HCT116 (cell line): ENCODE measurements at regions not wholly inside any gene's neighbourhood (a gene's known extent, or its start where the extent isn't known, plus 50 kb on each side); places are given as distances from the start of the nearest gene placed in this dataset.

Experiments
- ATAC-seq: fragments of 200-7000 bp; cut with Tn5 transposase; 2 replicates; pipeline ENCODE4 v1.9.1; 2020; ENCODE audit warnings: mild to moderate bottlenecking, moderate library complexity
- BruUV-seq: library from RNA; stranded (reverse); fragments of 400-500 nt; replicated peaks from 2 replicates; lab custom pipeline; 2021; lab: Mats Ljungman, UMichigan
- CTCF ChIA-PET: fragments of 300-600 bp; sonication (Branson Sonifier 250); formaldehyde crosslinking; loops from one replicate; lab custom pipeline; 2021; ENCODE audit warnings: antibody characterized with exemption; lab: Charles Lee
- POLR2A ChIA-PET: fragments of 300-600, 350-600 bp; sonication (Branson Sonifier 250); formaldehyde crosslinking; loops from one replicate; lab custom pipeline; 2021; ENCODE audit warnings: antibody characterized with exemption; lab: Charles Lee
- RAD21 ChIA-PET, 2 experiments: fragments of 300-600 bp; sonication (Branson Sonifier 250); formaldehyde crosslinking; loops; one replicate each; lab custom pipeline; 2023; ENCODE audit warnings: low total read pairs in 2 of 2; ENCODE audit not compliant: uncharacterized antibody in 2 of 2, unreplicated experiment in 2 of 2, low non-redundant PET in 1 of 2; lab: Charles Lee
- DNase-seq: peaks from one replicate; pipeline ENCODE4 v3.0.0-alpha.2; 2010; ENCODE audit warnings: low read depth, low spot score
- H2AFZ ChIP-seq: fragments of 200-600 bp; shearing (Covaris generic), sonication (generic); 2 replicates; pipeline ENCODE4 v1.6.1; 2017; ENCODE audit warnings: low read depth, mixed run types, mixed read lengths, antibody characterized with exemption, low read length; ENCODE audit not compliant: poor library complexity, severe bottlenecking
- H3K27ac ChIP-seq: 2 replicates; pipeline ENCODE4 v1.5.1; 2012; ENCODE audit warnings: low read depth, low read length
- H3K27me3 ChIP-seq: fragments of 200-600 bp; sonication (generic); 2 replicates; pipeline ENCODE4 v1.6.1; 2016; ENCODE audit warnings: mixed run types, low read length, mixed read lengths; ENCODE audit not compliant: insufficient read depth
- H3K36me3 ChIP-seq, 2 experiments: fragments of 200-500 bp in 1 of 2; fragments of 200-600 bp in 1 of 2; sonication (Bioruptor generic) in 1 of 2; sonication (generic) in 1 of 2; 2 replicates each; pipeline versions ENCODE4 v1.5.1 to v1.6.1; 2014 to 2016; ENCODE audit warnings: low read length in 2 of 2, inconsistent platforms in 1 of 2, mixed read lengths in 1 of 2, mixed run types in 1 of 2; ENCODE audit not compliant: insufficient read depth in 2 of 2, control insufficient read depth in 1 of 2
- H3K4me1 ChIP-seq, 2 experiments: fragments of 200-600 bp in 1 of 2; sonication (generic) in 1 of 2; 2 replicates each; pipeline versions ENCODE4 v1.5.1 to v1.6.1; 2012 to 2017; ENCODE audit warnings: low read length in 2 of 2, inconsistent platforms in 1 of 2, mild to moderate bottlenecking in 1 of 2, mixed read lengths in 1 of 2, mixed run types in 1 of 2, moderate library complexity in 1 of 2; ENCODE audit not compliant: insufficient read depth in 2 of 2, control insufficient read depth in 1 of 2
- H3K4me2 ChIP-seq: fragments of 200-600 bp; sonication (generic); 2 replicates; pipeline ENCODE4 v1.6.1; 2017; ENCODE audit warnings: mixed run types, low read length, mixed read lengths
- H3K4me3 ChIP-seq, 2 experiments: fragments of 200-600 bp in 1 of 2; sonication (generic) in 1 of 2; replicated peaks in 1 of 2; 2 replicates each; pipeline ENCODE4 v1.5.1; 2011 to 2016; ENCODE audit warnings: low read length in 2 of 2, control low read depth in 1 of 2, low read depth in 1 of 2, mild to moderate bottlenecking in 1 of 2, mixed read lengths in 1 of 2, mixed run types in 1 of 2
- H3K79me2 ChIP-seq: fragments of 200-600 bp; sonication (generic); 2 replicates; pipeline ENCODE4 v1.6.1; 2017; ENCODE audit warnings: mild to moderate bottlenecking, mixed run types, low read length, moderate library complexity, mixed read lengths; ENCODE audit not compliant: insufficient read depth
- H3K9ac ChIP-seq: fragments of 200-600 bp; sonication (generic); 2 replicates; pipeline ENCODE4 v1.6.1; 2016; ENCODE audit warnings: low read length, mixed read lengths
- H3K9me2 ChIP-seq: fragments of 200-600 bp; sonication (generic), shearing (Covaris generic); 2 replicates; pipeline ENCODE4 v1.6.1; 2017; ENCODE audit warnings: mixed run types, mild to moderate bottlenecking, moderate library complexity; ENCODE audit not compliant: insufficient read depth
- H3K9me3 ChIP-seq, 2 experiments: fragments of 200-500 bp in 1 of 2; fragments of 200-600 bp in 1 of 2; sonication (Bioruptor generic) in 1 of 2; sonication (generic) in 1 of 2; 2 replicates each; pipeline ENCODE4 v1.6.1; 2014 to 2017; ENCODE audit warnings: low read length in 2 of 2, mixed read lengths in 2 of 2, inconsistent platforms in 1 of 2, low read depth in 1 of 2, mild to moderate bottlenecking in 1 of 2, mixed run types in 1 of 2, moderate library complexity in 1 of 2; ENCODE audit not compliant: control insufficient read depth in 1 of 2, insufficient read depth in 1 of 2
- H4K20me1 ChIP-seq: fragments of 200-600 bp; sonication (generic), shearing (Covaris generic); 2 replicates; pipeline ENCODE4 v1.6.1; 2017; ENCODE audit warnings: mixed run types, mild to moderate bottlenecking, moderate library complexity; ENCODE audit not compliant: insufficient read depth
- CBX3 ChIP-seq: IDR thresholded peaks from 2 replicates; pipeline ENCODE4 v1.6.1; 2012; ENCODE audit warnings: low read depth
- EGR1 ChIP-seq: IDR thresholded peaks from 2 replicates; pipeline ENCODE4 v1.6.1; 2012; ENCODE audit warnings: low read depth
- ELF1 ChIP-seq: IDR thresholded peaks from 2 replicates; pipeline ENCODE4 v1.6.1; 2012; ENCODE audit warnings: low read depth, borderline replicate concordance
- EZH2phosphoT487 ChIP-seq: fragments of 200-600 bp; IDR thresholded peaks from 2 replicates; pipeline ENCODE4 v1.6.1; 2018; ENCODE audit warnings: antibody characterized with exemption, borderline replicate concordance
- FOSL1 ChIP-seq: IDR thresholded peaks from 2 replicates; pipeline ENCODE4 v1.6.1; 2012; ENCODE audit warnings: low read depth
- MAX ChIP-seq: IDR thresholded peaks from 2 replicates; pipeline ENCODE4 v1.6.1; 2012
- POLR2AphosphoS5 ChIP-seq: IDR thresholded peaks from 2 replicates; pipeline ENCODE4 v1.6.1; 2011; ENCODE audit warnings: mild to moderate bottlenecking, low read depth, low read length, moderate library complexity
- SP1 ChIP-seq: IDR thresholded peaks from 2 replicates; pipeline ENCODE4 v1.6.1; 2012; ENCODE audit warnings: low read depth
- SRF ChIP-seq: IDR thresholded peaks from 2 replicates; pipeline ENCODE4 v1.6.1; 2012; ENCODE audit warnings: low read depth
- YY1 ChIP-seq: IDR thresholded peaks from 2 replicates; pipeline ENCODE4 v1.6.1; 2011; ENCODE audit warnings: low read length, low read depth, moderate library complexity, mild to moderate bottlenecking; ENCODE audit not compliant: insufficient replicate concordance; ENCODE audit errors: extremely low read depth
- ZBTB33 ChIP-seq: IDR thresholded peaks from 2 replicates; pipeline ENCODE4 v1.6.1; 2011; ENCODE audit warnings: mild to moderate bottlenecking, low read length, moderate library complexity; ENCODE audit not compliant: insufficient replicate concordance; ENCODE audit errors: extremely low read depth
- ZFX ChIP-seq: fragments of 450-650 bp; IDR thresholded peaks from 2 replicates; pipeline ENCODE4 v1.6.1; 2017
- ZNF274 ChIP-seq: fragments of 200-500 bp; sonication (Bioruptor generic); IDR thresholded peaks from 2 replicates; pipeline ENCODE4 v1.6.1; 2014; ENCODE audit warnings: mild to moderate bottlenecking, low read depth, low read length, inconsistent platforms
- intact Hi-C: fragments of 100-400 bp; cut with micrococcal nuclease; formaldehyde crosslinking; loops from 2 replicates; pipeline ENCODE4 v1.10.0; 2022
- TF ChIP-seq, protein P1 (sequence below): IDR thresholded peaks from 2 replicates; pipeline ENCODE4 v1.6.1; 2012
- TF ChIP-seq, protein P2 (sequence below), 3 experiments: fragments of 200-600 bp in 1 of 3; sonication (generic) in 1 of 3; IDR thresholded peaks in 2 of 3; conservative IDR thresholded peaks in 1 of 3; 2 replicates each; pipeline ENCODE4 v1.5.1; 2012 to 2017; ENCODE audit warnings: low read depth in 2 of 3, low read length in 2 of 3, antibody characterized with exemption in 1 of 3, borderline replicate concordance in 1 of 3, control low read depth in 1 of 3, mild to moderate bottlenecking in 1 of 3, mixed read lengths in 1 of 3, mixed run types in 1 of 3, moderate library complexity in 1 of 3; ENCODE audit not compliant: insufficient read depth in 1 of 3
- TF ChIP-seq, protein P3 (sequence below): IDR thresholded peaks from 2 replicates; pipeline ENCODE4 v1.6.1; 2012; ENCODE audit warnings: low read depth

DNA sequence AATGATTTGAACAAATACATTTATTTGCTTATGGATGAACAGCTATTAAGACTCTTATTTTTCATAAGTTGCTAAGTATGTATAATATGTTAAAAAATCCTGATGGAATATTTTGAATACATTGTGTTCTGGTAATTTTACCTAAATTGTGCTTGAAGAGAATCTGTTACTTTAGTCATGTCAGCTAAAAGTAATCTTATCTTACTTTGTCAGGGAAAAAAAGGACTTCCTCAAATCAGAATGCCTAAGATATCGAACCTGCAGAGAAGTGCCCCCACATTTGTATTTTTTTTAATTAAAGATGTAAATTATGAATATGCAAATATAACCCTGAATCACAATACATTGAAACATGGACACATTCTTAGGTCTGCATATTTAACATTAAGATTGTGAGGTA lies 1331.7 kb downstream of the MRPL39 start:
- H3K9me3 ChIP-seq: peaks cover 18 to 19% of the 10 kb centered on the region in 2 experiments; a peak in 2 of 4 replicates
- no peaks in the 10 kb centered on the region for H3K36me3 ChIP-seq
- H3K27ac ChIP-seq: no peak overlapping the region
- no TSS peak for BruUV-seq
- ATAC-seq (no peak), DNase-seq (no peak)
- no peak overlapping the region for H3K4me2 ChIP-seq
- ChIA-PET RAD21 (no interaction called here), POLR2A (no interaction called here), CTCF (no interaction called here)
- intact Hi-C loops: no loop called here
- H3K27me3 ChIP-seq: no peaks in the 10 kb centered on the region
- no peaks in the 10 kb centered on the region for H3K9me2 ChIP-seq
- no peak overlapping the region for H3K9ac ChIP-seq
- H2AFZ ChIP-seq: no peak overlapping the region
- H3K79me2 ChIP-seq: no peaks in the 10 kb centered on the region
- no peak overlapping the region for H3K4me3 ChIP-seq
- no peaks in the 10 kb centered on the region for H3K4me1 ChIP-seq
- TF ChIP-seq YY1 (no peak), CBX3 (no peak), ZNF274 (no peak), FOSL1 (no peak), ZFX (no peak), SP1 (no peak), ZBTB33 (no peak), POLR2AphosphoS5 (no peak), EZH2phosphoT487 (no peak), SRF (no peak), ELF1 (no peak), MAX (no peak), EGR1 (no peak)
- TF ChIP-seq, protein P1, sequence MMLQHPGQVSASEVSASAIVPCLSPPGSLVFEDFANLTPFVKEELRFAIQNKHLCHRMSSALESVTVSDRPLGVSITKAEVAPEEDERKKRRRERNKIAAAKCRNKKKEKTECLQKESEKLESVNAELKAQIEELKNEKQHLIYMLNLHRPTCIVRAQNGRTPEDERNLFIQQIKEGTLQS: no peak
- TF ChIP-seq, protein P2, sequence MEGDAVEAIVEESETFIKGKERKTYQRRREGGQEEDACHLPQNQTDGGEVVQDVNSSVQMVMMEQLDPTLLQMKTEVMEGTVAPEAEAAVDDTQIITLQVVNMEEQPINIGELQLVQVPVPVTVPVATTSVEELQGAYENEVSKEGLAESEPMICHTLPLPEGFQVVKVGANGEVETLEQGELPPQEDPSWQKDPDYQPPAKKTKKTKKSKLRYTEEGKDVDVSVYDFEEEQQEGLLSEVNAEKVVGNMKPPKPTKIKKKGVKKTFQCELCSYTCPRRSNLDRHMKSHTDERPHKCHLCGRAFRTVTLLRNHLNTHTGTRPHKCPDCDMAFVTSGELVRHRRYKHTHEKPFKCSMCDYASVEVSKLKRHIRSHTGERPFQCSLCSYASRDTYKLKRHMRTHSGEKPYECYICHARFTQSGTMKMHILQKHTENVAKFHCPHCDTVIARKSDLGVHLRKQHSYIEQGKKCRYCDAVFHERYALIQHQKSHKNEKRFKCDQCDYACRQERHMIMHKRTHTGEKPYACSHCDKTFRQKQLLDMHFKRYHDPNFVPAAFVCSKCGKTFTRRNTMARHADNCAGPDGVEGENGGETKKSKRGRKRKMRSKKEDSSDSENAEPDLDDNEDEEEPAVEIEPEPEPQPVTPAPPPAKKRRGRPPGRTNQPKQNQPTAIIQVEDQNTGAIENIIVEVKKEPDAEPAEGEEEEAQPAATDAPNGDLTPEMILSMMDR (IDR thresholded peaks at IDR 0.05 in 2 of 3, conservative IDR thresholded peaks at IDR 0.05 in 1 of 3; ENCODE audit: borderline replicate concordance in 1 of 3, insufficient read depth in 1 of 3, low read depth in 2 of 3, low read length in 2 of 3): no peak
- TF ChIP-seq, protein P3, sequence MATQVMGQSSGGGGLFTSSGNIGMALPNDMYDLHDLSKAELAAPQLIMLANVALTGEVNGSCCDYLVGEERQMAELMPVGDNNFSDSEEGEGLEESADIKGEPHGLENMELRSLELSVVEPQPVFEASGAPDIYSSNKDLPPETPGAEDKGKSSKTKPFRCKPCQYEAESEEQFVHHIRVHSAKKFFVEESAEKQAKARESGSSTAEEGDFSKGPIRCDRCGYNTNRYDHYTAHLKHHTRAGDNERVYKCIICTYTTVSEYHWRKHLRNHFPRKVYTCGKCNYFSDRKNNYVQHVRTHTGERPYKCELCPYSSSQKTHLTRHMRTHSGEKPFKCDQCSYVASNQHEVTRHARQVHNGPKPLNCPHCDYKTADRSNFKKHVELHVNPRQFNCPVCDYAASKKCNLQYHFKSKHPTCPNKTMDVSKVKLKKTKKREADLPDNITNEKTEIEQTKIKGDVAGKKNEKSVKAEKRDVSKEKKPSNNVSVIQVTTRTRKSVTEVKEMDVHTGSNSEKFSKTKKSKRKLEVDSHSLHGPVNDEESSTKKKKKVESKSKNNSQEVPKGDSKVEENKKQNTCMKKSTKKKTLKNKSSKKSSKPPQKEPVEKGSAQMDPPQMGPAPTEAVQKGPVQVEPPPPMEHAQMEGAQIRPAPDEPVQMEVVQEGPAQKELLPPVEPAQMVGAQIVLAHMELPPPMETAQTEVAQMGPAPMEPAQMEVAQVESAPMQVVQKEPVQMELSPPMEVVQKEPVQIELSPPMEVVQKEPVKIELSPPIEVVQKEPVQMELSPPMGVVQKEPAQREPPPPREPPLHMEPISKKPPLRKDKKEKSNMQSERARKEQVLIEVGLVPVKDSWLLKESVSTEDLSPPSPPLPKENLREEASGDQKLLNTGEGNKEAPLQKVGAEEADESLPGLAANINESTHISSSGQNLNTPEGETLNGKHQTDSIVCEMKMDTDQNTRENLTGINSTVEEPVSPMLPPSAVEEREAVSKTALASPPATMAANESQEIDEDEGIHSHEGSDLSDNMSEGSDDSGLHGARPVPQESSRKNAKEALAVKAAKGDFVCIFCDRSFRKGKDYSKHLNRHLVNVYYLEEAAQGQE: no peak
- no peaks in the 10 kb centered on the region for H4K20me1 ChIP-seq
